ENCODE measurements at regions not wholly inside any gene's neighbourhood (a gene's known extent, or its start where the extent isn't known, plus 50 kb on each side); places are given as distances from the start of the nearest gene placed in this dataset.

DNA sequence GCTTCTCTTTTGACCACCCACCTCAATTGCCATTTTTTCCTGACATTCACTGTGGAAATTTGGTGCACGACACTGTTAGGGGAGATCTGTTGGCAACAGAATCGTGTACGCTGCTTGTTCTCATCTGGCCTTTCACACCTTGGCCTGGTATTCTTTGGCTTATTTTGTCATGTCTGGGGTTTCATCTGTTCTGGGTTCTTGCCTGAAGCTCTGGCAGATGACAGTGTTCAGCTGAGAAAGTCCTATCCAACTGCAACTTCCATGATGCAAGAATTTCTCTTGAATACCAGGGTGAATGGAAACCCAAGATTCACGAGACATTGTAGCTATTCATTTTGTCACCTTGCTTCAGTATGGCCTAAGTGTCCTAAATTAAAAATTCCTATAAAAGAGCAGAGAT is 82.6 kb upstream of the CELF2 start:
- H3K4me3 ChIP-seq (ENCODE audit: low read depth, low read length), result no peak overlapping the region
- no peak for DNase-seq (ENCODE audit: low read depth)
- TF ChIP-seq, protein P1, sequence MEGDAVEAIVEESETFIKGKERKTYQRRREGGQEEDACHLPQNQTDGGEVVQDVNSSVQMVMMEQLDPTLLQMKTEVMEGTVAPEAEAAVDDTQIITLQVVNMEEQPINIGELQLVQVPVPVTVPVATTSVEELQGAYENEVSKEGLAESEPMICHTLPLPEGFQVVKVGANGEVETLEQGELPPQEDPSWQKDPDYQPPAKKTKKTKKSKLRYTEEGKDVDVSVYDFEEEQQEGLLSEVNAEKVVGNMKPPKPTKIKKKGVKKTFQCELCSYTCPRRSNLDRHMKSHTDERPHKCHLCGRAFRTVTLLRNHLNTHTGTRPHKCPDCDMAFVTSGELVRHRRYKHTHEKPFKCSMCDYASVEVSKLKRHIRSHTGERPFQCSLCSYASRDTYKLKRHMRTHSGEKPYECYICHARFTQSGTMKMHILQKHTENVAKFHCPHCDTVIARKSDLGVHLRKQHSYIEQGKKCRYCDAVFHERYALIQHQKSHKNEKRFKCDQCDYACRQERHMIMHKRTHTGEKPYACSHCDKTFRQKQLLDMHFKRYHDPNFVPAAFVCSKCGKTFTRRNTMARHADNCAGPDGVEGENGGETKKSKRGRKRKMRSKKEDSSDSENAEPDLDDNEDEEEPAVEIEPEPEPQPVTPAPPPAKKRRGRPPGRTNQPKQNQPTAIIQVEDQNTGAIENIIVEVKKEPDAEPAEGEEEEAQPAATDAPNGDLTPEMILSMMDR (conservative IDR thresholded peaks at IDR 0.05; ENCODE audit: low read depth, low read length), result no peak

GRCh38 chr10:10938676-10939075 is 79.0 kb upstream of the CELF2 start:
- DNase-seq (ENCODE audit: low read depth), result no peak
- TF ChIP-seq, protein P1 (conservative IDR thresholded peaks at IDR 0.05; ENCODE audit: low read depth, low read length), result no peak
- no peak overlapping the region for H3K4me3 ChIP-seq (ENCODE audit: low read depth, low read length)

DNA sequence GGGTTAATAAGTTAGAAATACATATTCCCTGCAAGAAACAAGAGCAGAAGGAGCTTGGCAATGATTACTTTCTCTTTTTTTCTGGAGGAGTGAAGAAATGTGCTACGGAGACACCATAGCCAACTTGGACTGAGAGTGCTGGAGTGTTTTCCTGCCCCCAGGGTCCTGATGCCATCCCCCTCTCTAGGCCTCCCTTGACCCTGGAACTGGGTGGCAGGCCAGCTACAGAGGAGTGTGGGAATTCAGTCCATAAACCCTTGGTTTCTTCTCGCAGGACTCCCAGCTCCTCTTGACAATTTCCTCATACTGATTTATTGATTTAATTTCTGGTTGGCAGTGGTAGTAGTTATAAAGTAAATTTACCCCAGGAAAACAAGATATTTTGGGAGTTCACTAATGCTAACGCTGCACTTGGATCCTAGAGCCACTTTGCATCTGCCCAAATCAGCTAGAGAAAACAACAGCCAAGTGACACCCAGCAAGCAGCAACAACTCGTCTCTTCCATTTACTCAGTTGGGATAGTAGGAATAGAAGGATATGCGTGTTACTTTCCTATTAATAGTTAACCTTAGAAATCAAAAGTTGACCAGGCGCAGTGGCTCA is 76.4 kb upstream of the CELF2 start:
- no peak for DNase-seq (ENCODE audit: low read depth)
- TF ChIP-seq, protein P1 (conservative IDR thresholded peaks at IDR 0.05; ENCODE audit: low read depth, low read length), result no peak
- no peak overlapping the region for H3K4me3 ChIP-seq (ENCODE audit: low read depth, low read length)

DNA sequence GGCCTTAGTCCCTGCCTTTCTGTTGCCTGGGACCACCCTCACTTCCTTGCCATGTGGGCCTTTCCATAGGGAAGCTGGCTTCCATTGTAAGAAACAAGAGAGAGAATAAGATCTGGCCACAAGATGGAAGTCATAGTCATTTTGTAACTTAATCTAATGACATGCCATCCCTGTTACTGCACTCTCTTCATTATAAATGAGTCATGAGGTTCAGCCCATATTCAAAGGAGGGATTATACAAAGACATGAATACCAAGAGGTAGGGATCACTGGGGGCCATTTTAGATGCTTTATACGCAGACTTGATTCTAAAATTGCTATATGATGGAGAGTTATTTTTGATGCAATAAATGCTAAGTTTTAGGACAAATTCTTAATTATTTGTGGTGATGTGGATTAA is 75.2 kb upstream of the CELF2 start:
- DNase-seq (ENCODE audit: low read depth), result no peak
- H3K4me3 ChIP-seq (ENCODE audit: low read depth, low read length), result no peak overlapping the region
- TF ChIP-seq, protein P1 (conservative IDR thresholded peaks at IDR 0.05; ENCODE audit: low read depth, low read length), result no peak

- TF ChIP-seq, protein P1 (conservative IDR thresholded peaks at IDR 0.05; ENCODE audit: low read depth, low read length), result no peak
- H3K4me3 ChIP-seq (ENCODE audit: low read depth, low read length), result no peak overlapping the region
- DNase-seq (ENCODE audit: low read depth), result no peak
These were observed 71.6 kb upstream of the CELF2 start for GRCh38 chr10:10946081-10946480.

- DNase-seq (ENCODE audit: low read depth), result no peak
- H3K4me3 ChIP-seq (ENCODE audit: low read depth, low read length), result no peak overlapping the region
- TF ChIP-seq, protein P1 (conservative IDR thresholded peaks at IDR 0.05; ENCODE audit: low read depth, low read length), result no peak
These were observed 70.9 kb upstream of the CELF2 start for GRCh38 chr10:10946801-10947200.

DNA sequence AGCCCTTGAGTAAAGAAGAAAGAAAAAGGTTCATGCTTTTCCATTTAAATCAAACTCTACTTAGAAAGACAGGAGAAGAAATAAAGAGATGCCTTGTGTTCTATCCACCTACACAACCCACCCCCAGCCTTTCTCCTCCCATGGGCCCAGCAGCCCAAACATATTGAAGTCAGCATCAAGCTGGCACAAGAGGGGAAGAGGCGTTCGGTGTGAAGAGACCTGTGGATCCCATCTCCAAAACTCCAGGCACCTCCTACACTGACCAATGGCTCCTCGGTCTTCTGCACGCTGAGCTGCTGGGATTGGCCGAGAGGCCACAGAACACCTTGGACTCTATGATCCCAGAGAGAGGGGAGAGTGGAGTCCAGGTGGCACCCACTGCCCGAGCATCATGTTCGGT is 66.0 kb upstream of the CELF2 start:
- H3K4me3 ChIP-seq (ENCODE audit: low read depth, low read length), result no peak overlapping the region
- DNase-seq (ENCODE audit: low read depth), result no peak
- TF ChIP-seq, protein P1 (conservative IDR thresholded peaks at IDR 0.05; ENCODE audit: low read depth, low read length), result no peak

Data from choroid plexus epithelial cell (primary cell).